Caco-2 (cell line): ENCODE measurements at regions not wholly inside any gene's neighbourhood (a gene's known extent, or its start where the extent isn't known, plus 50 kb on each side); places are given as distances from the start of the nearest gene placed in this dataset.

Source experiments
- BruUV-seq: library from RNA; stranded (reverse); fragments of 400-500 nt; replicated peaks from 2 replicates; lab custom pipeline; 2021; lab: Mats Ljungman, UMichigan
- CTCF ChIA-PET: fragments of 300-600 bp; sonication (Branson Sonifier 250); formaldehyde crosslinking; loops from one replicate; lab custom pipeline; 2022; ENCODE audit warnings: antibody characterized with exemption; lab: Charles Lee
- POLR2A ChIA-PET: fragments of 300-600 bp; sonication (Branson Sonifier 250); formaldehyde crosslinking; loops from one replicate; lab custom pipeline; 2022; ENCODE audit warnings: antibody characterized with exemption; lab: Charles Lee
- DNase-seq, 2 experiments: peaks; one replicate each; pipeline versions ENCODE4 v3.0.0 to v3.0.0-alpha.2; 2020 to 2022
- H3K27me3 ChIP-seq: replicated peaks from 2 replicates; pipeline ENCODE4 v1.6.0; 2011; ENCODE audit warnings: low read length; ENCODE audit not compliant: control insufficient read depth, insufficient read depth
- H3K36me3 ChIP-seq: 2 replicates; pipeline ENCODE4 v1.5.1; 2011; ENCODE audit warnings: low read length; ENCODE audit not compliant: control insufficient read depth, insufficient read depth
- H3K4me1 ChIP-seq: fragments of 250-450 bp; sonication (Bioruptor Pico); 2 replicates; pipeline ENCODE4 v1.5.1; 2020; ENCODE audit warnings: mild to moderate bottlenecking
- H3K4me3 ChIP-seq: 2 replicates; pipeline ENCODE4 v1.5.1; 2011; ENCODE audit warnings: low read depth, mild to moderate bottlenecking, control low read depth, low read length
- H3K9me3 ChIP-seq: fragments of 250-450 bp; sonication (Bioruptor Pico); 2 replicates; pipeline ENCODE4 v1.5.1; 2020; ENCODE audit warnings: mild to moderate bottlenecking, moderate library complexity
- H3K27ac Mint-ChIP-seq: one replicate; pipeline ENCODE4 v1.8.0; 2022; ENCODE audit warnings: mixed read lengths; ENCODE audit not compliant: unreplicated experiment
- H3K27me3 Mint-ChIP-seq: one replicate; pipeline ENCODE4 v1.8.0; 2022; ENCODE audit warnings: mixed read lengths; ENCODE audit not compliant: insufficient read depth, unreplicated experiment
- H3K36me3 Mint-ChIP-seq: one replicate; pipeline ENCODE4 v1.8.0; 2022; ENCODE audit warnings: mild to moderate bottlenecking, mixed read lengths; ENCODE audit not compliant: insufficient read depth, unreplicated experiment
- H3K4me1 Mint-ChIP-seq: one replicate; pipeline ENCODE4 v1.8.0; 2022; ENCODE audit warnings: low read depth, mixed read lengths; ENCODE audit not compliant: unreplicated experiment
- H3K4me3 Mint-ChIP-seq: one replicate; pipeline ENCODE4 v1.8.0; 2022; ENCODE audit warnings: mild to moderate bottlenecking, moderate library complexity, mixed read lengths; ENCODE audit not compliant: unreplicated experiment
- H3K9me3 Mint-ChIP-seq: one replicate; pipeline ENCODE4 v1.8.0; 2022; ENCODE audit warnings: mixed read lengths; ENCODE audit not compliant: unreplicated experiment
- intact Hi-C: fragments of 100-400 bp; cut with micrococcal nuclease; formaldehyde crosslinking; loops from one replicate; pipeline ENCODE4 v1.10.0; 2022; ENCODE audit not compliant: unreplicated experiment
- TF ChIP-seq, protein P1 (sequence below), 2 experiments: fragments of 200-600 bp in 1 of 2; IDR thresholded peaks; 1 replicate in 1 of 2; 2 replicates in 1 of 2; pipeline versions ENCODE4 v1.5.1 to v1.8.0; 2011 to 2022; ENCODE audit warnings: antibody characterized with exemption in 1 of 2, control low read depth in 1 of 2, inconsistent platforms in 1 of 2, low read depth in 1 of 2, low read length in 1 of 2, mild to moderate bottlenecking in 1 of 2, moderate library complexity in 1 of 2; ENCODE audit not compliant: insufficient read depth in 1 of 2, severe bottlenecking in 1 of 2, unreplicated experiment in 1 of 2

DNA sequence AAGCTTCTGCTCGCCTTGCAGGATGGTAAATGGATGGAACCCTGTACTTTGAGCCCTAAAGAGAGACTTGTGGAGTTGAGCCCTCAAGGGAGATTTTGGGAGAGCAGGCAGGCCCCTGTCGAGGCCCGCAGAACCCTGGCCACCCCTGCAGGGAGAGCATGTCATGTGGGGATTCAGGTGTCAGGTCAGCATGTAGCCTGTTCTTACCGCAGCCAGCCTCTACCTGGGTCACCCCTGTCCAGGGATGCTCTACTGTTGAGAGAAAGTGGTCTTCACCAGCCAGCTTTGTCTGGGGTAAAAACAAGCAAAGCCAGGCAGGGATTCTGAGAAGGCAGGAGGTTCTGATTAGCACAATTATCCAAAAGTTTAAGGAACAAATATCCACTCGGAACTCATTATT lies 55.6 kb upstream of the PROKR2 start:
- Mint-ChIP-seq H3K36me3 (no peaks in the 10 kb centered on the region), H3K27ac (no peak overlapping the region), H3K9me3 (no peaks in the 10 kb centered on the region), H3K4me3 (no peak overlapping the region), H3K4me1 (no peaks in the 10 kb centered on the region), H3K27me3 (peaks cover 40% of the 10 kb centered on the region)
- no TSS peak for BruUV-seq
- ChIA-PET CTCF (no interaction called here), POLR2A (interaction anchor here (0.6 kb wide), 1 partner anchor 1531 kb away, joined by 3 read pairs; no protein-coding TSS in a partner anchor)
- TF ChIP-seq, protein P1, sequence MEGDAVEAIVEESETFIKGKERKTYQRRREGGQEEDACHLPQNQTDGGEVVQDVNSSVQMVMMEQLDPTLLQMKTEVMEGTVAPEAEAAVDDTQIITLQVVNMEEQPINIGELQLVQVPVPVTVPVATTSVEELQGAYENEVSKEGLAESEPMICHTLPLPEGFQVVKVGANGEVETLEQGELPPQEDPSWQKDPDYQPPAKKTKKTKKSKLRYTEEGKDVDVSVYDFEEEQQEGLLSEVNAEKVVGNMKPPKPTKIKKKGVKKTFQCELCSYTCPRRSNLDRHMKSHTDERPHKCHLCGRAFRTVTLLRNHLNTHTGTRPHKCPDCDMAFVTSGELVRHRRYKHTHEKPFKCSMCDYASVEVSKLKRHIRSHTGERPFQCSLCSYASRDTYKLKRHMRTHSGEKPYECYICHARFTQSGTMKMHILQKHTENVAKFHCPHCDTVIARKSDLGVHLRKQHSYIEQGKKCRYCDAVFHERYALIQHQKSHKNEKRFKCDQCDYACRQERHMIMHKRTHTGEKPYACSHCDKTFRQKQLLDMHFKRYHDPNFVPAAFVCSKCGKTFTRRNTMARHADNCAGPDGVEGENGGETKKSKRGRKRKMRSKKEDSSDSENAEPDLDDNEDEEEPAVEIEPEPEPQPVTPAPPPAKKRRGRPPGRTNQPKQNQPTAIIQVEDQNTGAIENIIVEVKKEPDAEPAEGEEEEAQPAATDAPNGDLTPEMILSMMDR (IDR thresholded peaks at IDR 0.05; ENCODE audit: insufficient read depth in 1 of 2, low read depth in 1 of 2, low read length in 1 of 2, severe bottlenecking in 1 of 2, unreplicated experiment in 1 of 2): no peak
- no peak overlapping the region for H3K4me3 ChIP-seq
- no peaks in the 10 kb centered on the region for H3K27me3 ChIP-seq
- no peak for DNase-seq
- no peaks in the 10 kb centered on the region for H3K4me1 ChIP-seq
- H3K36me3 ChIP-seq: no peaks in the 10 kb centered on the region
- intact Hi-C loops: no loop called here
- peaks cover 5% of the 10 kb centered on the region for H3K9me3 ChIP-seq

DNA sequence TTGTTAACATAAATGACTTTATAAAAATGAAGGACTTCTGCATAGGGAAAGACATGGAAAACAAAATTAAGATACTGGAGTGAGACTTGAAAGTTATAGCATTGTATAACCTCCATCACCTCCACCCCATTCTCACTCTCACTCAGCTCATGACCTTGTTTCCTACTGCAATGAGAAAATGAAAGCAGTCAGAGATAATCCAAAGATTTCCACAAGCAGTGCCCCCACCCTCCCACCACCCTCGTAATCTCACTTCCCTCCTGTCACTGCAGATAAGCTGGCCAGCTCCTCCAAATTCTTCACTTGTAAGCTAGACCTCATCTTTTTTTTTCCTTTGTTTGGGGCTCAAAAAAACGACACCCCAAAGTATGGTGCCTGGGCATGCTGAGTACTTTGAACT lies 52.9 kb upstream of the PROKR2 start:
- intact Hi-C loops: no loop called here
- no TSS peak for BruUV-seq
- Mint-ChIP-seq H3K27ac (no peak overlapping the region), H3K9me3 (peaks cover 14% of the 10 kb centered on the region), H3K4me3 (no peak overlapping the region), H3K36me3 (no peaks in the 10 kb centered on the region), H3K4me1 (peaks cover 2% of the 10 kb centered on the region), H3K27me3 (peaks cover 33% of the 10 kb centered on the region)
- Histone ChIP-seq H3K4me3 (no peak overlapping the region), H3K27me3 (no peaks in the 10 kb centered on the region), H3K36me3 (no peaks in the 10 kb centered on the region), H3K4me1 (peaks cover 3% of the 10 kb centered on the region), H3K9me3 (peaks cover 17% of the 10 kb centered on the region)
- ChIA-PET CTCF (no interaction called here), POLR2A (no interaction called here)
- TF ChIP-seq, protein P1 (IDR thresholded peaks at IDR 0.05; ENCODE audit: insufficient read depth in 1 of 2, low read depth in 1 of 2, low read length in 1 of 2, severe bottlenecking in 1 of 2, unreplicated experiment in 1 of 2): no peak
- no peak for DNase-seq
